Eye (tissue), 1 donor: ENCODE measurements at regions not wholly inside any gene's neighbourhood (a gene's known extent, or its start where the extent isn't known, plus 50 kb on each side); places are given as distances from the start of the nearest gene placed in this dataset.

Experiments used
- DNase-seq: peaks from one replicate; pipeline ENCODE4 v3.0.0-alpha.2; 2015

GRCh38 chr13:58056426-58056825, 424.9 kb downstream of the PCDH17 start:
- DNase-seq = no peak

- no peak for DNase-seq
Observed at GRCh38 chr13:58059624-58060023, 428.1 kb downstream of the PCDH17 start.

GRCh38 chr13:58080806-58081205, 449.3 kb downstream of the PCDH17 start:
- DNase-seq = peak; percentile 4

GRCh38 chr13:58081301-58081820, 449.8 kb downstream of the PCDH17 start:
- DNase-seq = no peak

- DNase-seq = no peak
Observed at GRCh38 chr13:58083064-58083463, 451.5 kb downstream of the PCDH17 start.

GRCh38 chr13:58085274-58085673, 453.7 kb downstream of the PCDH17 start:
- DNase-seq = no peak

GRCh38 chr13:58085819-58086218, 454.3 kb downstream of the PCDH17 start:
- DNase-seq = no peak

GRCh38 chr13:58087566-58087965, 456.0 kb downstream of the PCDH17 start:
- DNase-seq = no peak

- peak; percentile 50 for DNase-seq
Observed at GRCh38 chr13:58093394-58093793, 461.9 kb downstream of the PCDH17 start.

GRCh38 chr13:58097831-58098230, 466.3 kb downstream of the PCDH17 start:
- no peak for DNase-seq

- no peak for DNase-seq
Observed at GRCh38 chr13:58119351-58119750, 487.8 kb downstream of the PCDH17 start.

GRCh38 chr13:58119804-58120203, 488.3 kb downstream of the PCDH17 start:
- DNase-seq = no peak

GRCh38 chr13:58126496-58126895, 495.0 kb downstream of the PCDH17 start:
- DNase-seq = no peak

GRCh38 chr13:58134012-58134411, 502.5 kb downstream of the PCDH17 start:
- DNase-seq = no peak

- DNase-seq = no peak
Observed at GRCh38 chr13:58134525-58134924, 503.0 kb downstream of the PCDH17 start.

- DNase-seq = no peak
Observed at GRCh38 chr13:58142952-58143351, 511.4 kb downstream of the PCDH17 start.

- no peak for DNase-seq
Observed at GRCh38 chr13:58144616-58145015, 513.1 kb downstream of the PCDH17 start.

- DNase-seq = peak; percentile 3
Observed at GRCh38 chr13:58151452-58151851, 519.9 kb downstream of the PCDH17 start.

- DNase-seq = no peak
Observed at GRCh38 chr13:58160980-58161379, 529.4 kb downstream of the PCDH17 start.

GRCh38 chr13:58165617-58166016, 534.1 kb downstream of the PCDH17 start:
- peak; percentile 20 for DNase-seq

- DNase-seq = no peak
Observed at GRCh38 chr13:58181111-58181510, 549.6 kb downstream of the PCDH17 start.

GRCh38 chr13:58187881-58188280, 556.3 kb downstream of the PCDH17 start:
- peak; percentile 55 for DNase-seq

- no peak for DNase-seq
Observed at GRCh38 chr13:58190577-58190976, 559.0 kb downstream of the PCDH17 start.

- no peak for DNase-seq
Observed at GRCh38 chr13:58191754-58192153, 560.2 kb downstream of the PCDH17 start.

- DNase-seq = no peak
Observed at GRCh38 chr13:58202099-58202498, 570.6 kb downstream of the PCDH17 start.

GRCh38 chr13:58207501-58207900, 576.0 kb downstream of the PCDH17 start:
- DNase-seq = peak; percentile 0
